ENCODE measurements at regions not wholly inside any gene's neighbourhood (a gene's known extent, or its start where the extent isn't known, plus 50 kb on each side); places are given as distances from the start of the nearest gene placed in this dataset.
"Not testable (repeated sequence)": the region's sequence is repeated elsewhere in the genome, so short reads cannot be mapped to it uniquely, and the experiment has no call there.

DNA sequence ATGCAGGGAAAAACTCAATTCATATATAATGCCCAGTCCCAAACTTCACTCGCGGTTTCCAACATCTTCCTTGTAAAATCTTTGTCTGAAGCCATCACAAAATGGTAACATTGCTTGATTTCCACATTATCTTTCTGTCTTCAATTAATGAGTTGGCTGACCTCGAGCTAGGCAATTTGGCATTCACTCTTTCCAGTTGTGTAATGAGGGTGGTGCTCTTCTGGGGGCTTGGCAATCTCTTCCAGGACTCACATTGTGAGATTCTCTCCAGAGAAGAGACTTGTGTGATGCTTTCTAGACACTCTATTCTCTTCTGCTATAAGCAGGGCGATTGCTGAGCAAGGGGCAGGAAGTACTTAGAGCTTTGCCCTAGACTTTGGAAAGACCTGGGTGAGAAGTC is 179.5 kb downstream of the JCAD start:
- DNase-seq, result no peak

- no peak for DNase-seq
Measured at GRCh38 chr10:29878492-29878891, 180.9 kb downstream of the JCAD start.

DNA sequence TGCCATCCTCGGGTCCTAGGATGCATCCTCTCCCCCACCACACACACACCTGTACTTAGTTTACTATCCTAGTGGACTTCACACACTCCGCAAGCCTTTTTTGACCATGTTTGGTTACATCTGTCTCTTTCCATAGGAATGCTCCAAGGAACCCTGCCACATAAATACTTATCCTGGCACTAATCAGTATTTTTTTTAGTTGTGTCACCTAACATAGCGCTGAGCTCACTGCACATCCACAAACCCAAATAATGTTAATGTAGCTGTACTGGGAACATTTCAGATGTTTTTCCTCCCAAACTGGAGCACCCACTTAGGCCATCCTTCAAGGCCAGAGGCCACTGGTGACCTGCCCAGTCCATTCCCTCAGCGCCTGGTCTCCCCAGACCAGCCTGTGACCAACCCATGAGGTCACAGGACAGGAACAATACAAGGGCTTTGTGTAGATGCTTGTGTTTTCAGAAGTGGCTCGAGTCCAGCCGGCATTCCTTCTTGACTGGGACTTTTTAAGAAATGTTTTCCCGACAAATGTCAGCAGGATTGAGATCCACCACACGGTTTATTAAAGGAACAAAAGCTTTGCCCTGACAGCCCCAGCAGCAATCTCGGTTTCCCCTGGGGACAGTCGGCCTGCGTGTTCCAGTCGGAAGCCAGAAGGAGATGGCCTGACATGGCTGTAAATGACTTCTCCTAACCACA is 181.4 kb downstream of the JCAD start:
- no peak for DNase-seq

DNA sequence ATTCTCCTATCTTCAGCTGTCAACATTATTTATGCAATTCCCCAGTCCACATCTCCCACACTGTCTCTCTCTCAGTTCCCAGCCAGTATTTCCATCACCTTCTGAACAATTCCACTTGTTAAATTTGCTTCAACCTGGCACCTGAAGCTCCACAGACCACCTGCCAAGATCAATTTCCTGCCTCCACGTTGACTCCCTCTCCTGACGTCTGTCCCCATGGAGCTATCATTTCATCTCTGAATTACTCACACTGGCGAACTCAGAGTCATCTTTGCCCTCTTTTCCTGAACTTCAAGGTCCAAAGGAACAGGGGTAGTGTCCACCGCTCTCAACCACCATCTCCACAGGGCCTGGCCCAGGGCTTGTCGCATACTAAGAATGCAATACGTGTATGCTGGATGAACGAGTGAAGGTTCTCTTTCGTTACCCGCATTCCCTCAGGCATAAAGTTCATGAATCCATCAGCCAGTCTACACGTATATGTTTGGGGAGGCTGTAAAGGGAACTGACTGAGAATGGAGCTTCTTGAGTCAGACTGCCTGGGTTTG is 183.3 kb downstream of the JCAD start:
- no peak for DNase-seq

GRCh38 chr10:29874606-29875269 is 184.6 kb downstream of the JCAD start:
- peak; percentile 5 for DNase-seq

DNA sequence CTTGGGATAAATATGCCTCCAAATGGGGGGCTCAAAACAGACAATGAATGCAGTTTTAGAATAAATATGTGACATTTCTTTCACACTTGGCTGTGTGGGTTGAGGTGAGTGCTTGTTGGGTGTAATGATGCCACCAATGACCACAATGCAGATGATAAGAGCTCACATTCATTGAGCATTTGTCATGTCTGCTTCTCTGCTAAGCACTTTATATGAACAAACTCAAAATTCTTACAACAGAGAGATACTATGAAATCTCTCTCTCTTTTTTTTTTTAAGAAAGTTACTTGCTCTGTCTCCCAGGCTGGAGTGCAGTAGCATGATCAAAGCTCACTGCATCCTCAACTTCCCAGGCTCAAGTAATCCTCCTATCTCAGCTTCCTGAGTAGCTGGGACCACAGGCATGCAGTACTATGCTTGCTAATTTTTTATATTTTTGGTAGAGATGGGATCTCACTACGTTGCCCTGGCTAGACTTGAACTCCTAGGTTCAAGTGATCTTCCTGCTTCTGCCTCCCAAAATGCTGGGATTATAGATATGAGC is 185.4 kb downstream of the JCAD start:
- DNase-seq, result no peak

GRCh38 chr10:29870522-29871044 is 188.8 kb downstream of the JCAD start:
- no peak for DNase-seq

DNA sequence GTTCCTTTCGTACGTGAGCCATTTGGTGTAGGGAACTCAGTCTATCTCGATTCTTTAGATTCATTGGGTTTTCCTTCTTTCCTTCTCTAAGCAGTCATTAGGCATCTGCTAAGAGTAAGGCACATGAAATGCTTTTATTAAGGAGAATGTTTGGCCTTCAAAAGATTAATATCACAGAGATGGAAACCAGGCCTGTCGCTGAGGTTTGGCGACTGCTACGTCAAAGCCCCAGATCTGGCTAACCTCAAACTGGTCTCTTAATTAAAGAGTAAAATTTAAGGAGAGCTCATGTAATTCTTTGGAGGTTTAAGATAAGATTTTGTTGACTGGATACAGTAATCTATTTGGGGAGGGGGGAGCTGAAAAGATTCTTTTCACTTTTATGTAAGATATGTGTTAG is 189.8 kb downstream of the JCAD start:
- no peak for DNase-seq

DNA sequence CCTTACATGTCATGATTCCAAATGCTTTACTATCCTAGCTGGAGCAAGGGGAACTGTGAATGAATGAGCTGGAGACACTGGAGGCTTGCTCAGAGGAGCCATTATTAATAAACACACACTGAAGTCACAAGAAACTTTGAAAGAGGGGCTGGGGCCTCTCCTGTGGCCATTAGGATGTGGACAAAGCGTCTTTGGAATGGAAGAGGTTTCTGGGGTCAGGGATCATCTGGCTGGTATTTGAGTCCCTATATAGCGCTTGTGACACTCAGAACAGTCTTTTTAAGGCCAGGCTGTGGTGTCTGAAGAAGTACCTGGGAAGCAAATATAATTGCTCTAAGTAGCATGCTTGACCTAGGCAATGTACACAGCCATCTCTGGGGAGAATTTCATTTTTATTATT is 193.0 kb downstream of the JCAD start:
- DNase-seq, result no peak

GRCh38 chr10:29865700-29866355 is 193.6 kb downstream of the JCAD start:
- no peak for DNase-seq

- no peak for DNase-seq
Measured at GRCh38 chr10:29862923-29863614, 196.3 kb downstream of the JCAD start.

DNA sequence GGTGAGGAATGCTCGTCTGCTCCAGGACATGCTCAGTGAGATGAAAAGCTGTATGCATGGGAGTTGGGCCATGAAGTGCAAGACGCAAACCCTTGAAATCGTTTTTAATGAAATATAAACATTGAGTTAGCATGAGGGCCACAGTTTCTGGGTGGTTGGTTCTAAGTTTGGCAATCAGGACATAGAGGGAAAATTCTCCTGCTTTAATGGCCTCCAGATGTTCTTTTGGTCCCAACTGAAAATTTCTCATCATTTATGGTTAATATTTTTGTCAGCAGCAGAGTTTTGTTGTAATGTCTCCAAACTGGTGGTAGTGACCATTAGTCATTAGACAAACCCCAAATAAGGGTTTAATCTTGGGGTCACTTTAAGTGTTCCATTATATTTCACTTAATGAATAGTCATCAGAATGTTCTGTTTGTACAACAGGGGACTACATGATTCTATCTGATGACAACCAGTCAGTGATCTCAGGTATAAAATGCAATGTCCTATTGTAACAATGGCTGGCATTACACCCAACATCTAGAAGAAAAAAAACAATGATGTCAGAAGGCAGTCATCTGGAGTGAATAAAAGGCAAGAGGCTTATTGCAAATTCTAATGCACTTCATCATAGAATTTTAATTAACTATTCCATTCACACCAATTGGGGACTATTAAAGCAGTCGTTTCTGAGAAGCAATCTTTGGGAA is 197.4 kb downstream of the JCAD start:
- no peak for DNase-seq

- not testable (repeated sequence) for DNase-seq
Measured at GRCh38 chr10:29861231-29861630, 198.2 kb downstream of the JCAD start.

DNA sequence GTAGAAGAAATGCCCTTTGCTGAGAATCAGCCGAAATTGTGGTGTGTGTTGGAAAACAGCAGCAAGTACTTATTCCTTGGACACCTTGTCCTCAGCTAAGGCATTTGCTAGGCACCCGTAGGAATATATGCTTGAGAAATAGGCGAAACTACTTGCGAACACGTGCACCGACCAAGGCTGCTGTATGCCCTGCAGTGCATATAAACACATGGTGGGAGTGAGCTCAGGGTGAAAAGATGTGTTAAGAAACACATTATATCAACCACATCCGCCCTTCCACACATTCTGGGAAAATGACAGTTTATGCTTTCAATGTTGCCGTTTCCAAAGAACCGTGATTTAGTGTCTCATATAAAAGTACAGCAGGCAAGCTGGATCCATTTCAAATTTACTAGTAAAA is 199.2 kb downstream of the JCAD start:
- DNase-seq, result no peak

DNA sequence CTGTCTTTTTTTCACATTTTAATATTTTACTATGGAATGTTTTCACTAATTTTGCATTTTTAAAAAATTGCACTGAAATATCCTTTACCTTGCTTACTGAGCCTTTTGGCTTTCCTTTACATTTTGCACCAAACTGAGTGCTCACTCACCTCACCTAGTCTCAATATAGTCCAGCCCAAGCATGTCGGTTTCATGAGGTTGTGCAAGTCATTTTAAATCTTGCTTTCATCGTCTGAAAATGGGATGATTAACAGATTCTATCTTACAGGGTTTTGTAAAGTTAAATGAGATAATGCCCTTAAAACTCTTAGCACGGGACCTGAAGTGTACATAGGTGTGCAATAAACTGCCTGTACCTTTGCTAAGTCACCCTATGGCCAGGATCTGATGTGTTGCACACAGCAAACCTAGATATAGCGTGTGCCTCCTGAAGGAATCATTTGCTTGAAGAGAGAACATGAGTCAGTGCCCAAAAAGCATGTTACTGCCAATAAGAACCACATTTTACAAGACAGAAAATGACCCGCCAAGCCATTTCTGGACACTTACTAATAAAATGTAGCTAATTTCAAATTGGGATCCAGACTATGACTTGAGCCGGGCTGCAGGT is 199.8 kb downstream of the JCAD start:
- no peak for DNase-seq

DNA sequence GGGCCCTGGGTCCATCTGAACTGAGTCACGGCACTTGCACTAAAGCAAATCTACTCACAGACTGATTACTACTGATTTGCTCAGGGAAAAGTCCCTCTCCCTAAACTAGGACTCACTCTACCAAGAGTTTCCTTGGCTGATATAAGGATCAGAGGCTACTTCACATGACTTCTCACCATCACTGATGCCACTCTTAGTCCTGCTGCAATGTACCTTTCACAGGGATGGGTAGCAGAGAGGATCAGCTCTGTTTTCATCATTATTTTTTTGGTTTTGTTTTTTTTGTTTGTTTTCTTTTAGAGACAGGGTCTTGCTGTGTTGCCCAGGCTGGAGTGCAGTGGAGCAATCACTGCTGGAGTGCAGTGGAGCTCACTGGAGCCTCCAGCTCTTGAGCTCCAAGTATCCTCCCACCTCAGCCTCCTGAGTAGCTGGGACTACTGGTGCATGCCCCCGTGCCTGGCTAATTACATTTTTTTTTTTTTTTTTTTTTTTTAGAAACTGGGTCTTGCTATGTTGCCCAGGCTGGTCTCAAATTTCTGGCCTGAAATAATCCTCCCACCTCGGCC is 200.6 kb downstream of the JCAD start:
- no peak for DNase-seq

- DNase-seq, result peak; percentile 63
Measured at GRCh38 chr10:29857843-29858701, 201.3 kb downstream of the JCAD start.

GRCh38 chr10:29856295-29856694 is 203.1 kb downstream of the JCAD start:
- no peak for DNase-seq

DNA sequence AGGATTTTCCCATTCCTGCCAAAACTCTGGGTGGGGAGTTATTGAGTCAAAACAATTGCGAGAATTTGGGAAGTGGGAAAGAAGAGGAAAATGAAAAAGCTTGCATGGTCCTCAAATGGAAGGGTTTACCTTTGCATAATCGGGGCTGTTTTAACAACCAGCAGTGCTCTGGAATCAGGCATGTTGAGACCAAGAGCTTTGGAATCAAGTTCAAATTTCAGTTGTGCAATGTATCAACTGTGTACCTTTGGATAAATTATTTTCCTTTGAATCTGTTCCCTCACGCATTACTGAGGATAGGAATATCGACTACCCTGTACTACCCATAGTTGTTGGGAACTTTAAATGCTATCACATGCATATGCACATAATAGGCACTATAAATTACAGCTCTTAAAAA is 205.5 kb downstream of the JCAD start:
- DNase-seq, result no peak

- no peak for DNase-seq
Measured at GRCh38 chr10:29851241-29851640, 208.1 kb downstream of the JCAD start.

All from suppressor macrophage treated with lipopolysaccharide for 4 hours (primary cell).